ENCODE measurements at regions not wholly inside any gene's neighbourhood (a gene's known extent, or its start where the extent isn't known, plus 50 kb on each side); places are given as distances from the start of the nearest gene placed in this dataset.

DNA sequence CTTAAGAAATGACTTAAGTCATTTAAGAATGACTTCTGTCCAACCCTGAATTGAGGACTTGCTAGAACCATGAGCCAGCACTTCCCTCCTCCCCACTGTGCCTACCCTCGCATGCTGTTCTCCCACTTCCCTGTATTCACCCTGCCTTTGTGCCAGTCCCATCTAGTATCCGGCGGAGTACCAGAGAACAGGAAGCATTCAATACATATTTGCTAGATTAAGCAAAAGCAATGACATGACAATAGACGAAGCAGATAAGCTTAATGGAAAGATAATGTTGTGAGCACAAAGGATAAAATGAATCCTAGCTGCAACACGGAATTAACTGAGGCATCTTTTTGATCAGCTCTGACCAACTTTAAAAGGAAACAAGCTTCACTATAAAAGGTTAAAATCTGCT, 328.5 kb downstream of the TDRD15 start:
- no peaks in the 10 kb centered on the region for H3K79me2 ChIP-seq (ENCODE audit: low read length)
- H3K9me3 ChIP-seq (ENCODE audit: insufficient read depth, low read length) = no peaks in the 10 kb centered on the region
- no peak overlapping the region for H3K27ac ChIP-seq (ENCODE audit: low read length)
- H3K9ac ChIP-seq (ENCODE audit: low read length) = no peak overlapping the region
- H2AFZ ChIP-seq (ENCODE audit: low read depth, low read length) = no peak overlapping the region
- TF ChIP-seq, protein P1, sequence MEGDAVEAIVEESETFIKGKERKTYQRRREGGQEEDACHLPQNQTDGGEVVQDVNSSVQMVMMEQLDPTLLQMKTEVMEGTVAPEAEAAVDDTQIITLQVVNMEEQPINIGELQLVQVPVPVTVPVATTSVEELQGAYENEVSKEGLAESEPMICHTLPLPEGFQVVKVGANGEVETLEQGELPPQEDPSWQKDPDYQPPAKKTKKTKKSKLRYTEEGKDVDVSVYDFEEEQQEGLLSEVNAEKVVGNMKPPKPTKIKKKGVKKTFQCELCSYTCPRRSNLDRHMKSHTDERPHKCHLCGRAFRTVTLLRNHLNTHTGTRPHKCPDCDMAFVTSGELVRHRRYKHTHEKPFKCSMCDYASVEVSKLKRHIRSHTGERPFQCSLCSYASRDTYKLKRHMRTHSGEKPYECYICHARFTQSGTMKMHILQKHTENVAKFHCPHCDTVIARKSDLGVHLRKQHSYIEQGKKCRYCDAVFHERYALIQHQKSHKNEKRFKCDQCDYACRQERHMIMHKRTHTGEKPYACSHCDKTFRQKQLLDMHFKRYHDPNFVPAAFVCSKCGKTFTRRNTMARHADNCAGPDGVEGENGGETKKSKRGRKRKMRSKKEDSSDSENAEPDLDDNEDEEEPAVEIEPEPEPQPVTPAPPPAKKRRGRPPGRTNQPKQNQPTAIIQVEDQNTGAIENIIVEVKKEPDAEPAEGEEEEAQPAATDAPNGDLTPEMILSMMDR (IDR thresholded peaks at IDR 0.05; ENCODE audit: low read depth, low read length) = no peak
- TF ChIP-seq EZH2phosphoT487 (IDR thresholded peaks at IDR 0.05; ENCODE audit: low read depth) = no peak
- H4K20me1 ChIP-seq (ENCODE audit: insufficient read depth, low read length) = no peaks in the 10 kb centered on the region
- no peaks in the 10 kb centered on the region for H3K27me3 ChIP-seq (ENCODE audit: low read depth, low read length)
- H3K4me3 ChIP-seq (ENCODE audit: low read length) = no peak overlapping the region
- H3K36me3 ChIP-seq (replicated peaks; ENCODE audit: low read depth, low read length) = no peaks in the 10 kb centered on the region
- no peak overlapping the region for H3K4me2 ChIP-seq (ENCODE audit: low read length)
- no peaks in the 10 kb centered on the region for H3K4me1 ChIP-seq (ENCODE audit: low read length)

DNA sequence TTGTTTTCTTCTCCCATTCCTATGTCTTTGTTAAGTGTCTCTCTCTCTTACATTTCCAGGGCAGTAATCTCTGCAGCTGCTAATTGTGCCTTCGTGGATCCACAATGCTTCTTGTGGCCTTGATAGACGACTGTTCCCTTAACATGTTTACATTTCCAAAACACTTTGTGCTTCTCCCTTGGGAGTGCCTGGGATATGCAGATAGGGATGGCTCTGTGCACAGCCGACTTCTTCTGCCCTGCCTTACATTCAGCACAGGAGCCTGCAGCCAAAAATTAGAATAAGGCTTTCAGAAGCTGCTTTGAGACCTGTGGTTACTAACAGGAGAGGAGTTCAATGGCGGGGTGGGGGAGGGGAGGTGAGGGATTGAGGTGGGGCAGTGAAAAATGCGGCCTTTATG, 328.9 kb downstream of the TDRD15 start:
- Histone ChIP-seq H3K27ac (ENCODE audit: low read length) (no peak overlapping the region), H3K9me3 (ENCODE audit: insufficient read depth, low read length) (no peaks in the 10 kb centered on the region), H3K9ac (ENCODE audit: low read length) (no peak overlapping the region), H3K79me2 (ENCODE audit: low read length) (no peaks in the 10 kb centered on the region), H3K4me1 (ENCODE audit: low read length) (no peaks in the 10 kb centered on the region), H3K4me2 (ENCODE audit: low read length) (no peak overlapping the region), H3K27me3 (ENCODE audit: low read depth, low read length) (no peaks in the 10 kb centered on the region), H3K36me3 (replicated peaks; ENCODE audit: low read depth, low read length) (no peaks in the 10 kb centered on the region), H2AFZ (ENCODE audit: low read depth, low read length) (no peak overlapping the region), H3K4me3 (ENCODE audit: low read length) (no peak overlapping the region), H4K20me1 (ENCODE audit: insufficient read depth, low read length) (no peaks in the 10 kb centered on the region)
- TF ChIP-seq, protein P1 (IDR thresholded peaks at IDR 0.05; ENCODE audit: low read depth, low read length) = no peak
- no peak for TF ChIP-seq EZH2phosphoT487 (IDR thresholded peaks at IDR 0.05; ENCODE audit: low read depth)

DNA sequence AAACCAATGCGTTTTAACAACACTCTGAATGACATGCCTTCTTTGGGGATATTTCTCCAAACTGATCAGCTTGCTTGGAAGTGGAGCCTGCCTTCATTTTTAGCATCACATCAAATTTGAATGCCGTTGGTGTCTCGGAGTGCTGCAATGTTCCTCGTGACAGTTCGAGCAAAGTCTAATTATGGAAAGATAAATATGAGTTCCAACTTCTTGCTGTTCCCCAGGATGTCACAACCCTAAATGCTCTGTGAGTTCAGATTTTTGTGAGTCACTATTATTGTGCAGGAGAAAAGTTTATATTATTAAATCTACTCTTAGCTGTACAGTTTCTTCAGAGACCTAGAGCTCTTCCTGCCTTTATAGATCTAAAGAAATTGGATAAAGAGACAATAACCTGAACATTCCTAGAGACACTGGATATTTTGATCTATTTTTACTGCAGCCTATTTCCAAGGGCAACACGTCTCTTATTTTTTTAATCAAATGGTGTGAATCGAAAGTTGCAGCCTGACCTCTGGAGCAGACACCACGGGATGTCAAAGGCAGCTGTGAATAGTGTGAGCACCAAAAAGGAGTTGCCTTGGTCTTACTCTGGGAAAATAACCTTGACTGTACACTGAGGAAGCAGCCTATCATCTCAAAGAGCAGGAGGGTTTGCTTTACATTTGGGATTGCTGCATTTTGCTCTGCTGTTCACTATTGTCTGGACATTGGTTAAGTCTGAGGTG, 330.1 kb downstream of the TDRD15 start:
- no peak overlapping the region for H3K9ac ChIP-seq (ENCODE audit: low read length)
- no peak overlapping the region for H3K4me2 ChIP-seq (ENCODE audit: low read length)
- no peak overlapping the region for H2AFZ ChIP-seq (ENCODE audit: low read depth, low read length)
- no peak overlapping the region for H3K4me3 ChIP-seq (ENCODE audit: low read length)
- H3K79me2 ChIP-seq (ENCODE audit: low read length) = no peaks in the 10 kb centered on the region
- H3K9me3 ChIP-seq (ENCODE audit: insufficient read depth, low read length) = no peaks in the 10 kb centered on the region
- H3K36me3 ChIP-seq (replicated peaks; ENCODE audit: low read depth, low read length) = no peaks in the 10 kb centered on the region
- no peaks in the 10 kb centered on the region for H3K27me3 ChIP-seq (ENCODE audit: low read depth, low read length)
- no peak overlapping the region for H3K27ac ChIP-seq (ENCODE audit: low read length)
- no peaks in the 10 kb centered on the region for H4K20me1 ChIP-seq (ENCODE audit: insufficient read depth, low read length)
- H3K4me1 ChIP-seq (ENCODE audit: low read length) = no peaks in the 10 kb centered on the region
- no peak for TF ChIP-seq EZH2phosphoT487 (IDR thresholded peaks at IDR 0.05; ENCODE audit: low read depth)
- TF ChIP-seq, protein P1 (IDR thresholded peaks at IDR 0.05; ENCODE audit: low read depth, low read length) = no peak

DNA sequence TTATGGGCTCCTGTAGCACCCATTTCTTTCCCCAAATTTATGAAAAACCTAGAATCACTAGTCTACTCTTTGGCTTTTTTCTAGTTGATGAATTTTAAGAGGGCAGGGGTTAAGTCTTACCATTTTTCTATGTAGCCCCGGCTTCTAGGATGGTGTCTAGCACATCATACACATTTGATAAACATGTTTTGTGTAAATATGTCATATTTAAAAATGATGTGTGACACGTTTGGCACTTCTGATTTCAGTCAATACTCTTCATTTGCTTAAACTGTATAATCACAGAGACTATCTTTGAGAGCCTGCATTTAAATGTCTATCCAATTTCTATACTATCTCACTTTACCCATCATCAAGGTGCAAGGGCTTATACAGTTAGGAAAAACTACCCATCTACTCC, 331.1 kb downstream of the TDRD15 start:
- no peaks in the 10 kb centered on the region for H3K9me3 ChIP-seq (ENCODE audit: insufficient read depth, low read length)
- no peak overlapping the region for H3K4me2 ChIP-seq (ENCODE audit: low read length)
- H4K20me1 ChIP-seq (ENCODE audit: insufficient read depth, low read length) = no peaks in the 10 kb centered on the region
- no peak overlapping the region for H3K4me3 ChIP-seq (ENCODE audit: low read length)
- no peaks in the 10 kb centered on the region for H3K79me2 ChIP-seq (ENCODE audit: low read length)
- no peaks in the 10 kb centered on the region for H3K4me1 ChIP-seq (ENCODE audit: low read length)
- no peaks in the 10 kb centered on the region for H3K36me3 ChIP-seq (replicated peaks; ENCODE audit: low read depth, low read length)
- H3K27me3 ChIP-seq (ENCODE audit: low read depth, low read length) = no peaks in the 10 kb centered on the region
- no peak overlapping the region for H3K9ac ChIP-seq (ENCODE audit: low read length)
- no peak overlapping the region for H2AFZ ChIP-seq (ENCODE audit: low read depth, low read length)
- no peak overlapping the region for H3K27ac ChIP-seq (ENCODE audit: low read length)
- TF ChIP-seq, protein P1 (IDR thresholded peaks at IDR 0.05; ENCODE audit: low read depth, low read length) = no peak
- no peak for TF ChIP-seq EZH2phosphoT487 (IDR thresholded peaks at IDR 0.05; ENCODE audit: low read depth)
